ENCODE measurements at regions not wholly inside any gene's neighbourhood (a gene's known extent, or its start where the extent isn't known, plus 50 kb on each side); places are given as distances from the start of the nearest gene placed in this dataset.

DNA sequence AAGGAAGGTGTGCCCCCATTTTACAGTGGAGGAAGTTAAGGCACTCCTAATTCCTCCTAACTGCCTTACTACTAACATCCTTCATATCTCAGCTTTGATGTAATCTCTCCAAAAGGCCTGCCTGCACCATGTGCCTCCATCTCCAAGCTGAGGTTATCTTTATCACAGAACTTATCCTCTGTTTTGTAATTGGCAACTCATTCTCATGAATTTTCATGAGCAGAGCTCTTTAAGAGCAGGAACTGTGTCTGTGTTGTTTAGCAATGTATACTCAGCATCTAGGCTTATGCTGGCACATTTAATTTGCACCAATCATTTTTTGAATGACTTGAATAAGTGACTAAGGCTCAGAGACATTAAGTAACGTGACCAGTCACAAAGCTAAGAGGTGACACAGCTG lies 147.9 kb upstream of the VLDLR start:
- no peak for TF ChIP-seq TAF1 (IDR thresholded peaks at IDR 0.05; ENCODE audit: low read depth)
- TF ChIP-seq TCF12 (IDR thresholded peaks at IDR 0.05; ENCODE audit: low read depth) = no peak
- no peak for TF ChIP-seq TEAD4 (IDR thresholded peaks at IDR 0.05)
- no peak for TF ChIP-seq CEBPB (IDR thresholded peaks at IDR 0.05)
- TF ChIP-seq, protein P1, sequence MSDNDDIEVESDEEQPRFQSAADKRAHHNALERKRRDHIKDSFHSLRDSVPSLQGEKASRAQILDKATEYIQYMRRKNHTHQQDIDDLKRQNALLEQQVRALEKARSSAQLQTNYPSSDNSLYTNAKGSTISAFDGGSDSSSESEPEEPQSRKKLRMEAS (IDR thresholded peaks at IDR 0.05) = no peak
- TF ChIP-seq EGR1 (IDR thresholded peaks at IDR 0.05) = no peak
- no peak for TF ChIP-seq FOXM1 (IDR thresholded peaks at IDR 0.05; ENCODE audit: borderline replicate concordance, low read depth)
- no peak for TF ChIP-seq CREB1 (IDR thresholded peaks at IDR 0.05; ENCODE audit: low read depth)
- TF ChIP-seq, protein P2, sequence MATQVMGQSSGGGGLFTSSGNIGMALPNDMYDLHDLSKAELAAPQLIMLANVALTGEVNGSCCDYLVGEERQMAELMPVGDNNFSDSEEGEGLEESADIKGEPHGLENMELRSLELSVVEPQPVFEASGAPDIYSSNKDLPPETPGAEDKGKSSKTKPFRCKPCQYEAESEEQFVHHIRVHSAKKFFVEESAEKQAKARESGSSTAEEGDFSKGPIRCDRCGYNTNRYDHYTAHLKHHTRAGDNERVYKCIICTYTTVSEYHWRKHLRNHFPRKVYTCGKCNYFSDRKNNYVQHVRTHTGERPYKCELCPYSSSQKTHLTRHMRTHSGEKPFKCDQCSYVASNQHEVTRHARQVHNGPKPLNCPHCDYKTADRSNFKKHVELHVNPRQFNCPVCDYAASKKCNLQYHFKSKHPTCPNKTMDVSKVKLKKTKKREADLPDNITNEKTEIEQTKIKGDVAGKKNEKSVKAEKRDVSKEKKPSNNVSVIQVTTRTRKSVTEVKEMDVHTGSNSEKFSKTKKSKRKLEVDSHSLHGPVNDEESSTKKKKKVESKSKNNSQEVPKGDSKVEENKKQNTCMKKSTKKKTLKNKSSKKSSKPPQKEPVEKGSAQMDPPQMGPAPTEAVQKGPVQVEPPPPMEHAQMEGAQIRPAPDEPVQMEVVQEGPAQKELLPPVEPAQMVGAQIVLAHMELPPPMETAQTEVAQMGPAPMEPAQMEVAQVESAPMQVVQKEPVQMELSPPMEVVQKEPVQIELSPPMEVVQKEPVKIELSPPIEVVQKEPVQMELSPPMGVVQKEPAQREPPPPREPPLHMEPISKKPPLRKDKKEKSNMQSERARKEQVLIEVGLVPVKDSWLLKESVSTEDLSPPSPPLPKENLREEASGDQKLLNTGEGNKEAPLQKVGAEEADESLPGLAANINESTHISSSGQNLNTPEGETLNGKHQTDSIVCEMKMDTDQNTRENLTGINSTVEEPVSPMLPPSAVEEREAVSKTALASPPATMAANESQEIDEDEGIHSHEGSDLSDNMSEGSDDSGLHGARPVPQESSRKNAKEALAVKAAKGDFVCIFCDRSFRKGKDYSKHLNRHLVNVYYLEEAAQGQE (IDR thresholded peaks at IDR 0.05; ENCODE audit: low read depth) = no peak
- TF ChIP-seq EP300 (IDR thresholded peaks at IDR 0.05; ENCODE audit: borderline replicate concordance) = no peak
- TF ChIP-seq YY1 (IDR thresholded peaks at IDR 0.05; ENCODE audit: low read depth) = no peak
- no peak for TF ChIP-seq RAD21 (IDR thresholded peaks at IDR 0.05; ENCODE audit: low read depth)
- no peak for TF ChIP-seq NFIC (IDR thresholded peaks at IDR 0.05)

DNA sequence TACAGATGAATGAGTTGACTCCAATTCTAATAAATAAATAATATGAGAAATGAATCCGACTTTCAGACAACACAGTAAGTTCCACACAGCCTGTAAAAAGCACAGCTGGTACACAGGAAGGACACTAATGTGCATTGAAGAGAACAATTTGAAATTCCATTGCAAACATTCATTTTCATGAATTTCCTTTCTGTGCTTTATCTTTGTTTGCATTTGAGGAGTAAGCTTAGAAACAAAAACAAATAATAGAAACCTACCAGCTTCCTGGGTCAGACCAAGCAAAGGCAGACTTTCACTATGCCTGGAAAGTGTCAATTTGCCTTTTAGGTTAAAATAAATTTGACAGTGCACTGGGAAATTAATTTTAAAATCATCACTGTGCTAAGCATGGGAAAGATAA lies 143.8 kb upstream of the VLDLR start:
- TF ChIP-seq, protein P1 (IDR thresholded peaks at IDR 0.05) = no peak
- TF ChIP-seq, protein P3, sequence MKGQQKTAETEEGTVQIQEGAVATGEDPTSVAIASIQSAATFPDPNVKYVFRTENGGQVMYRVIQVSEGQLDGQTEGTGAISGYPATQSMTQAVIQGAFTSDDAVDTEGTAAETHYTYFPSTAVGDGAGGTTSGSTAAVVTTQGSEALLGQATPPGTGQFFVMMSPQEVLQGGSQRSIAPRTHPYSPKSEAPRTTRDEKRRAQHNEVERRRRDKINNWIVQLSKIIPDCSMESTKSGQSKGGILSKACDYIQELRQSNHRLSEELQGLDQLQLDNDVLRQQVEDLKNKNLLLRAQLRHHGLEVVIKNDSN (IDR thresholded peaks at IDR 0.05) = no peak
- TF ChIP-seq TAF1 (IDR thresholded peaks at IDR 0.05; ENCODE audit: low read depth) (no peak), CEBPB (IDR thresholded peaks at IDR 0.05) (no peak), TEAD4 (IDR thresholded peaks at IDR 0.05) (no peak), CREB1 (IDR thresholded peaks at IDR 0.05; ENCODE audit: low read depth) (no peak), NFIC (IDR thresholded peaks at IDR 0.05) (no peak), EP300 (IDR thresholded peaks at IDR 0.05; ENCODE audit: borderline replicate concordance) (no peak), EGR1 (IDR thresholded peaks at IDR 0.05) (no peak), YY1 (IDR thresholded peaks at IDR 0.05; ENCODE audit: low read depth) (no peak), RAD21 (IDR thresholded peaks at IDR 0.05; ENCODE audit: low read depth) (no peak), ZBTB7A (IDR thresholded peaks at IDR 0.05; ENCODE audit: low read depth) (no peak), TCF12 (IDR thresholded peaks at IDR 0.05; ENCODE audit: low read depth) (no peak)
- TF ChIP-seq, protein P2 (IDR thresholded peaks at IDR 0.05; ENCODE audit: low read depth) = no peak

DNA sequence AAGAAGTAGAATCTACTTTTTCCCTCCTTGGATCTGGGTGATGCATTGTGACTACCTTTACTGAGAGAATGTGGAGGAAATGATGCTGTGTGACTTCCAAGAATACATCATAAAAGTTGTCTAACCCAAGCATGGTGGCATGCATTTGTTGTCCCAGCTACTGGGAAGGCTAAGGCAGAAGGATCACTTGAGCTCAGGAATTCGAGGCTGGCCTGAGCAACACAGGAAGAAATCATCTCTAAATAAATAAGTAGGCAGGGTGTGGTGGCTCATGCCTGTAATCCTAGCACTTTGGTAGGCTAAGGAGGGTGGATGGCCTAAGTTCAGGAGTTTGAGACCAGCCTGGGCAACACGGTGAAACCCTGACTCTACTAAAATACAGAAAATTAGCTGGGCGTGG lies 143.2 kb upstream of the VLDLR start:
- TF ChIP-seq TCF12 (IDR thresholded peaks at IDR 0.05; ENCODE audit: low read depth) (no peak), ZBTB7A (IDR thresholded peaks at IDR 0.05; ENCODE audit: low read depth) (no peak), EP300 (IDR thresholded peaks at IDR 0.05; ENCODE audit: borderline replicate concordance) (no peak), EGR1 (IDR thresholded peaks at IDR 0.05) (no peak), YY1 (IDR thresholded peaks at IDR 0.05; ENCODE audit: low read depth) (no peak), TEAD4 (IDR thresholded peaks at IDR 0.05) (no peak), FOXM1 (IDR thresholded peaks at IDR 0.05; ENCODE audit: borderline replicate concordance, low read depth) (no peak), CREB1 (IDR thresholded peaks at IDR 0.05; ENCODE audit: low read depth) (no peak), RAD21 (IDR thresholded peaks at IDR 0.05; ENCODE audit: low read depth) (no peak), TAF1 (IDR thresholded peaks at IDR 0.05; ENCODE audit: low read depth) (no peak), CEBPB (IDR thresholded peaks at IDR 0.05) (no peak), NFIC (IDR thresholded peaks at IDR 0.05) (no peak)
- TF ChIP-seq, protein P3 (IDR thresholded peaks at IDR 0.05) = no peak
- TF ChIP-seq, protein P2 (IDR thresholded peaks at IDR 0.05; ENCODE audit: low read depth) = no peak
- TF ChIP-seq, protein P1 (IDR thresholded peaks at IDR 0.05) = no peak

DNA sequence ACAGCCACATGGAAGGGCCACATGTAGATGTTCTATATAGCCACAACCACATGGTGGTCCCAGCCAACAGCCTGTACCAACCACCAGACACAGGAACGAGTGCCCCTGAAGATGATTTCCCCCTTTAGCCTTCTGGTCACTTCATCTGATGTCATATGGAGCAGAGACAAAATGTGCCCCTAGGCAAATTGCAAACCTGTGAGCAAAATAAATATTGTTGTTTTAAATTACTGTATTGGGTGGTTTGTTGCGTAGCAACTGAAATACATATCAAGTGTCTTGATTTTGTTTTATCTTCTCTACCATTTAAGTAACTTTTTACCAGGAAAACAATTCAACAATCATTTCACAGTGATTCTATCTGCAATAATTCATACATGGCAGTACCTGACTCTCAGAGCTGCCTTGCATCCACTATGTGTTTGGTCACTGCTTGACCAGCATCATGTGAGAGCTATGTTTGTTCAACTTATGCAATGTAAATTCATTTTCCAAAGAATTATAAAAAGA lies 142.5 kb upstream of the VLDLR start:
- TF ChIP-seq, protein P3 (IDR thresholded peaks at IDR 0.05) = no peak
- TF ChIP-seq, protein P1 (IDR thresholded peaks at IDR 0.05) = no peak
- TF ChIP-seq ZBTB7A (IDR thresholded peaks at IDR 0.05; ENCODE audit: low read depth) (no peak), CREB1 (IDR thresholded peaks at IDR 0.05; ENCODE audit: low read depth) (no peak), TEAD4 (IDR thresholded peaks at IDR 0.05) (no peak), EP300 (IDR thresholded peaks at IDR 0.05; ENCODE audit: borderline replicate concordance) (no peak), TAF1 (IDR thresholded peaks at IDR 0.05; ENCODE audit: low read depth) (no peak), NFIC (IDR thresholded peaks at IDR 0.05) (no peak), YY1 (IDR thresholded peaks at IDR 0.05; ENCODE audit: low read depth) (no peak), RAD21 (IDR thresholded peaks at IDR 0.05; ENCODE audit: low read depth) (no peak), FOXM1 (IDR thresholded peaks at IDR 0.05; ENCODE audit: borderline replicate concordance, low read depth) (no peak), EGR1 (IDR thresholded peaks at IDR 0.05) (no peak)
